ENCODE measurements at regions not wholly inside any gene's neighbourhood (a gene's known extent, or its start where the extent isn't known, plus 50 kb on each side); places are given as distances from the start of the nearest gene placed in this dataset.

DNA sequence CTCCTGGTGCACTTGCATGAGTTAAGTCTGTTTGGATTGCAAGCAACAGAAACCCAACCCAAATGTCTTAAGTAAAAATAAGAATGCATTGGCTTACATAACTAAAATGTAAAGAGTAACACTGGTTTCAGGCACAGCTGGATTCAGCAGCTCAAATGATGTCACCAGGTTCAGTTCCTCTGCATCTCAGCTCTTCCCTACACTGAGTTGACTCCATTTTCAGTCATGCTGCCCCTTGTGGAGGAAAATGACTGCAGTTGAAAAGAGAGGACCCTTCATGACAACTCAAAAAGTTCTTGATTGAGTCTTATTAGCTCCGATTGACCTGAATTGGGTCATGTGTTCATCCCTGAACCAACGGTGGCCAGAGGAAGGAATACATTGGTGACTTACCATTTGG lies 138.5 kb upstream of the ABI3BP start:
- H3K4me3 ChIP-seq (ENCODE audit: low read depth, low read length), result no peak overlapping the region
- peak; percentile 16 for TF ChIP-seq CTCF (IDR thresholded peaks at IDR 0.05; ENCODE audit: insufficient read depth, low read depth, low read length)
- DNase-seq (ENCODE audit: low read depth), result no peak

DNA sequence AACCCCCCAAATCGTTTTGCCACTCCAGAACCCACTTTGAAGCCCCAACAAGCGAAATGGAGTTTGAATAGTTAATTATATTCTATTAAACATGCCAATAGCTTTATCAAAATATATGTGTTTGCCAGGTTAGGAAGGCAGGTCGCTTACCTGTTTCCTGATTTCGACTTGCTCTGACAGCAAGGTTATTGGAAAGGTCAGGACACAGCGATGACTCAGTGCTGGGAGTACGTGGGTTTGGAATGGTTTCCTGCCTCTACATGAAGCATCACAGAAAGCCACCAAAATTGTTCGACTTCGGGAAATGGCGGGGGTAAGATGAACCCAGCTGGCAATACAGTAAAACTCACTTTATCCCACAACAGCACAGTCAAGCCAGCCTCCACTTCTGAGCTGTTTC lies 135.6 kb upstream of the ABI3BP start:
- TF ChIP-seq CTCF (IDR thresholded peaks at IDR 0.05; ENCODE audit: insufficient read depth, low read depth, low read length), result no peak
- no peak for DNase-seq (ENCODE audit: low read depth)
- no peak overlapping the region for H3K4me3 ChIP-seq (ENCODE audit: low read depth, low read length)

DNA sequence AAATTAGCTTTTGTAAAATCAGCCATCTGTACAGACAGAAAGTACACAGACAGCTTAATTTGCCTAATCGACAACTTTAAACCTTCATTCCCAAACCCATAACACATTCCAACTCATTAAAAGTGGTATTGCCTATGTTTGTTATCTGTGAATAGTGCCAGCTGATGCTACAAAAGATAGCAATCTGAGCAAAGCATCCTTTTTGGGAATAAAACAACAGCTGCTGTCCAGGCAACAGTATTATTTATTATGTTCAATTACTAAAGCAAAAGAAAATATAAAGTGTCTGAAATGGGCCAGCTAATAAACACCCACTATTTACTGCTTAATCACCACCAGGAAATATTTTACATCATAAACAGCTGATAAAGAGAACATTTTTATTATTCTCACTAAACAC lies 134.8 kb upstream of the ABI3BP start:
- no peak overlapping the region for H3K4me3 ChIP-seq (ENCODE audit: low read depth, low read length)
- TF ChIP-seq CTCF (IDR thresholded peaks at IDR 0.05; ENCODE audit: insufficient read depth, low read depth, low read length), result no peak
- DNase-seq (ENCODE audit: low read depth), result peak; percentile 21

DNA sequence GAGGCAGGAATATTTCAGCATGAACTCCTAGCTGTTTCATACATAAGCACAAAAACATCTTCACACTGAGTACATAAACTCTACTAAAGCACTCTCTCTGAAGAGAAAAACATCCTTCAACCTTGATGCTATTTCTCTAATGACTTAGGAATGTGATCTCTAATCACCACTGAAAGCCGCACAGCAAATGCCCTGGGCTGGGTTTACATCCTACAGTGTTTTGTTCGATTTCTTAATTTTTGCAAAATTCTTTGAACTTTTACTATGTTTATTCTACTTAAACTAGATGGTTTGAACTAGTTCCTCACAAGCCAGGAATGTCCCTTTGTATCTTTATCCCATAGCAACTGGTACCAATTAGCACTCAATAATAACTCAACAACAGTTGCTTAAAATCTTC lies 130.9 kb upstream of the ABI3BP start:
- TF ChIP-seq CTCF (IDR thresholded peaks at IDR 0.05; ENCODE audit: insufficient read depth, low read depth, low read length), result no peak
- DNase-seq (ENCODE audit: low read depth), result no peak
- H3K4me3 ChIP-seq (ENCODE audit: low read depth, low read length), result no peak overlapping the region

- no peak overlapping the region for H3K4me3 ChIP-seq (ENCODE audit: low read depth, low read length)
- no peak for TF ChIP-seq CTCF (IDR thresholded peaks at IDR 0.05; ENCODE audit: insufficient read depth, low read depth, low read length)
- no peak for DNase-seq (ENCODE audit: low read depth)
These were observed 129.9 kb upstream of the ABI3BP start for GRCh38 chr3:101123081-101123480.

- H3K4me3 ChIP-seq (ENCODE audit: low read depth, low read length), result no peak overlapping the region
- no peak for TF ChIP-seq CTCF (IDR thresholded peaks at IDR 0.05; ENCODE audit: insufficient read depth, low read depth, low read length)
- DNase-seq (ENCODE audit: low read depth), result no peak
These were observed 129.5 kb upstream of the ABI3BP start for GRCh38 chr3:101122681-101123080.

DNA sequence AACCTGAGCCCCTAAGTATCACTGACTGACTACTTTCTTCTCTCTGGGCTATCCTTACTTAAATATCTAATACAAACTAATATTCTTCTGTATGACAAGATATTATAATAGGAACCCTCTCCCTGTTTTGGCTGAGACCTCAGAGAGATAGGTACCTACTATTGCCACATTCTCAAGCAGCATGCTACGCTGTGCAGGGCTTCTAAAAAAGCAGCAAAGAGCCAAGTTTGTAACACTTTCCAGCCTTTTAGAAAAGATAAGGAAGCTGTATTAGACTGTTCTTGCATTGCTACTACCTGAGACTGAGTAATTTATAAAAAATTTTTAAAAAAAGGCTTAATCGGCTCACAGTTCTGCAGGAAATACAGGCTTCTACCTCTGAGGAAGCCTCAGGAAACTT lies 126.8 kb upstream of the ABI3BP start:
- no peak for DNase-seq (ENCODE audit: low read depth)
- TF ChIP-seq CTCF (IDR thresholded peaks at IDR 0.05; ENCODE audit: insufficient read depth, low read depth, low read length), result no peak
- no peak overlapping the region for H3K4me3 ChIP-seq (ENCODE audit: low read depth, low read length)
